ENCODE measurements at regions not wholly inside any gene's neighbourhood (a gene's known extent, or its start where the extent isn't known, plus 50 kb on each side); places are given as distances from the start of the nearest gene placed in this dataset.
"Not testable (repeated sequence)": the region's sequence is repeated elsewhere in the genome, so short reads cannot be mapped to it uniquely, and the experiment has no call there.

DNA sequence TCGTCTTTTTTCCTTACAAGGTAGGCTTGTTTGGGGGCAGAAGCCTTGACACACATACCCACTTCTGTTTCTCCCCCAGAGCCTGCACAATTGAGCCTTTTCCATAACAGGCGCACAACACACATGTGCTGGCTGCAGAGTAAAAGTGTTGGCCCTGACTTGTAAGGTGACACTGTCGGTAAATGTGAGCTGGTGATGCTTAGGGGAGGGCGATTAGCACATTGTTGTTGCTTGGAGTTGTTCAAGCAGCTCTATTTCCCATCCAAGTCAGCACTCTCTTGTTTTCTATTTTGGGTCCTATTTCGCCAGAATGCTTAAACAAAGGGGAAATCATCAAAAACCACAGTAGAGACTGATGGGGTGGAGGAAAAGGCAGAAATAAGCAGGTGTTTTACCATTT is 51.9 kb upstream of the PTPRJ start:
- H3K27me3 Mint-ChIP-seq = peaks cover 4% of the 10 kb centered on the region
- no peaks in the 10 kb centered on the region for H3K36me3 Mint-ChIP-seq
- H3K27ac Mint-ChIP-seq = peak overlapping the region; percentile 3
- H3K9me3 Mint-ChIP-seq = no peaks in the 10 kb centered on the region
- H3K4me1 Mint-ChIP-seq = peaks cover 42% of the 10 kb centered on the region
- CTCF ChIA-PET = interaction anchor here (0.9 to 1.2 kb wide), 2 partner anchors 72 to 179 kb away, joined by 4 read pairs; no protein-coding TSS in a partner anchor
- no peak for DNase-seq
- no peak overlapping the region for H3K4me3 Mint-ChIP-seq

DNA sequence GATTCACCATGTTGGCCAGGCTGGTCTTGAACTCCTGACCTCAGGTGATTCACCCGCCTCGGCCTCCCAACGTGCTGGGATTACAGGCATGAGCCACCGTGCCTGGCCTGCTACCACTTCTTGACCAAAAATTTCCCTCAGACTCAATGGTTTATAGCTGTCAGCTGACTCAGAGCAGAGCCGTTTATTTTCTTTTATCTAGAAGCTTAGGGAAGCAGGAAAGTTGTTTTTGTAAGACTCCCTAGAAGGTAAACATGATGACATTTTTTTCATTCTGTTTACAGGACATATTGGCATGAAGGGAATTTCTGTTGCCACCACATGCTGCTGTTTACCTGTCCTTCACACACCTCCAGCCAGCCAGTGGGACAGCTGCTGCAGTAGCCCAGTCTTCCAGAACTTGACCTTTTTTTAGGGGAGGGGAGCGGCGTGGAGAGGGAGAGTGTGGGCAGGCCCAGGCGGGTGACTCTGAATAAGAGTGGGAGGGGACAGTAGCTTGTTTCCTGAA is 56.1 kb upstream of the PTPRJ start:
- Mint-ChIP-seq H3K4me1 (peaks cover 60% of the 10 kb centered on the region), H3K4me3 (no peak overlapping the region), H3K27me3 (peaks cover 4% of the 10 kb centered on the region), H3K9me3 (no peaks in the 10 kb centered on the region), H3K27ac (no peak overlapping the region), H3K36me3 (peaks cover 4% of the 10 kb centered on the region)
- CTCF ChIA-PET = interaction anchor here (2.2 kb wide), 1 partner anchor 10 kb away, joined by 5 read pairs; no protein-coding TSS in a partner anchor
- DNase-seq = no peak

DNA sequence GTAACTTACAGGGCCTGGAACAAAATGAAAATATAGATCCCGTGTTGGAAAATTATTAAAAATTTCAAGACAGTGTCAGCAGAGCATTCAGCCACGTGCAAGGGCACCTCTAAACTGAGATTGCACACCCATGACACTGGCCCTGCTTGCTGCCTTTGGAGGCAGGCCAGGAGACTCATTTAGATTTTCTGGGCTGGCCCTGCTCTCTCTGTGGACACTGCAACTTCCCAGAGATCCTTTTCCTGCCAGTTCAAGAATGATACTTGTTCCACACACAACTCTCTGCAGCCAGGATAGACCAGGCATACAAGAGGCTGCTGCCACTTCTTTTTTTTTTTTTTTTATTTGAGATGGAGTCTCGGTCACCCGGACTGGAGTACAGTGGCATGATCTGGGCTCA is 56.7 kb upstream of the PTPRJ start:
- Mint-ChIP-seq H3K9me3 (no peaks in the 10 kb centered on the region), H3K27ac (no peak overlapping the region), H3K36me3 (peaks cover 4% of the 10 kb centered on the region), H3K4me1 (peaks cover 60% of the 10 kb centered on the region), H3K27me3 (peaks cover 4% of the 10 kb centered on the region), H3K4me3 (no peak overlapping the region)
- no peak for DNase-seq
- CTCF ChIA-PET = interaction anchor here (1.0 kb wide), 1 partner anchor 11 kb away, joined by 4 read pairs; no protein-coding TSS in a partner anchor

DNA sequence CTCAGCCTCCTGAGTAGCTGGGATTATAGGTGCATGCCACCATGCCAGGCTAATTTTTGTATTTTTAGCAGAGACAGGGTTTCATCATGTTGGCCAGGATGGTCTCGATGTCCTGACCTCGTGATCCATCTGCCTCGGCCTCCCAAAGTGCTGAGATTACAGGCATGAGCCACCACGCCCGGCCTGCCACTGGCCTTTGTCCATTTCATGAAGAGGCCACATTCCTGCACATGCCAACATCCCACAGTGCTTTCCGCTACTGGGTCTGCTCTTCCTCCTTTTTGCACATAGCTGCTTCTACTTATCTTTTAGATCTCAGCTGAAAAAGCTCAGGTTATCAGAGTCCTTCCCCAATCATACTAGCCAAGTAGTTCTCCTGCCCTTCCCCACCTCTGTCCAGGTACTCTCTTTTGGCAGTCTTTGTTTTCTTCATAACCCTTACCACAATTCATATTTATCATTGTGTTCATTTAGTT is 59.2 kb upstream of the PTPRJ start:
- not testable (repeated sequence) for H3K9me3 Mint-ChIP-seq, H3K4me3 Mint-ChIP-seq

DNA sequence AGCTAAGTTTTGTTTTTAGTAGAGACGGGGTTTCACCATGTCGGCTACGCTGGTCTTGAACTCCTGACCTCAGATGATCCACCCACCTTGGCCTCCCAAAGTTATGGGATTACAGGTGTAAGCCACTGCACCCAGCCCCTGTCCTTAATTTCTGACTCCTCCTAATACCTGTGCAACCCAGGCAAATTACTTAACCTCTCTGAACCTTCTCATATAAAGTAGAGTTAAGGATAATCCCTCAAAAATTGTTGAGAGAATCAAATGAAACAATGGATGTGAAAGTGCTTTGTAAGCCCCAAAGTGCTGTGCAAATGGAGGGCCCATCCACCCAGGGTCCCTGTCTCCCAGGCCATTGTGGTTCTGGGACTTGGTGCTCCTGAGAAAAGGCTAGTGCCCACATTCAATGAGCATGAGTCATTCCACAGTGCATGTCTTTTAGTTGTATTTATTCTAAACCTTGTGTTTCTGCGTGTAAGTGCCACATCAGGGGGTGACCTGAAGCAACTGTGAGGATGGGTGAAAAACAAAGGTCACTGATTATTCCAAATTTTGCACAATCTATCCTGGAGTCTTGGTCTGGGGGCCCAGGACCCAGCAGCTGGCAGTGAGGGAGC is 61.4 kb upstream of the PTPRJ start:
- Mint-ChIP-seq H3K27me3 (no peaks in the 10 kb centered on the region), H3K4me3 (no peak overlapping the region), H3K27ac (no peak overlapping the region), H3K36me3 (peaks cover 4% of the 10 kb centered on the region), H3K4me1 (peaks cover 76% of the 10 kb centered on the region), H3K9me3 (no peaks in the 10 kb centered on the region)
- no peak for DNase-seq
- CTCF ChIA-PET = interaction anchor here (0.7 to 2.3 kb wide), 2 partner anchors 12 to 16 kb away, joined by 3 to 14 read pairs; no protein-coding TSS in a partner anchor

More for the DNA sequence above, 59.2 kb upstream of the PTPRJ start:
- H3K36me3 Mint-ChIP-seq, DNase-seq, H3K27me3 Mint-ChIP-seq: not testable (repeated sequence)
- CTCF ChIA-PET = interaction anchor here (0.6 to 2.3 kb wide), 3 partner anchors 12 to 17 kb away, joined by 3 to 14 read pairs (median 4); no protein-coding TSS in a partner anchor
- peak overlapping the region; percentile 15 for H3K27ac Mint-ChIP-seq
- peaks cover 64% of the 10 kb centered on the region for H3K4me1 Mint-ChIP-seq

DNA sequence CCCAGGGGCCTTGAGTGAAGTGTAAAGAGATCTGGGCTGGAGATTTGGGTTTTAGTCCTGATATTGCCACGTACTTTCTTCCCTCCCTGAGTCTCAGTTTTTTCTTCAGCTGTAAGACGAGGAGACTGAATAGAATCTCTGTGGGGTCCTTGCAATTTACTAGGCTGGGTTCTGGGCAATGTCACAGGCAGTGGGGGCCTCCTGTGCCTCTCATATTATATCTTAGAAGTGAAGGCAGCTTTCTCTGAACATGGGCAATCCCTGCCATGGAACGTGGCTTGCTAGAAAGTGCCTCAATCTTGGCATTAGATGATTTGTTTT is 62.0 kb upstream of the PTPRJ start:
- peaks cover 4% of the 10 kb centered on the region for H3K36me3 Mint-ChIP-seq
- CTCF ChIA-PET = no interaction called here
- no peak for DNase-seq
- no peak overlapping the region for H3K4me3 Mint-ChIP-seq
- H3K27ac Mint-ChIP-seq = no peak overlapping the region
- H3K9me3 Mint-ChIP-seq = no peaks in the 10 kb centered on the region
- H3K27me3 Mint-ChIP-seq = no peaks in the 10 kb centered on the region
- peaks cover 75% of the 10 kb centered on the region for H3K4me1 Mint-ChIP-seq

DNA sequence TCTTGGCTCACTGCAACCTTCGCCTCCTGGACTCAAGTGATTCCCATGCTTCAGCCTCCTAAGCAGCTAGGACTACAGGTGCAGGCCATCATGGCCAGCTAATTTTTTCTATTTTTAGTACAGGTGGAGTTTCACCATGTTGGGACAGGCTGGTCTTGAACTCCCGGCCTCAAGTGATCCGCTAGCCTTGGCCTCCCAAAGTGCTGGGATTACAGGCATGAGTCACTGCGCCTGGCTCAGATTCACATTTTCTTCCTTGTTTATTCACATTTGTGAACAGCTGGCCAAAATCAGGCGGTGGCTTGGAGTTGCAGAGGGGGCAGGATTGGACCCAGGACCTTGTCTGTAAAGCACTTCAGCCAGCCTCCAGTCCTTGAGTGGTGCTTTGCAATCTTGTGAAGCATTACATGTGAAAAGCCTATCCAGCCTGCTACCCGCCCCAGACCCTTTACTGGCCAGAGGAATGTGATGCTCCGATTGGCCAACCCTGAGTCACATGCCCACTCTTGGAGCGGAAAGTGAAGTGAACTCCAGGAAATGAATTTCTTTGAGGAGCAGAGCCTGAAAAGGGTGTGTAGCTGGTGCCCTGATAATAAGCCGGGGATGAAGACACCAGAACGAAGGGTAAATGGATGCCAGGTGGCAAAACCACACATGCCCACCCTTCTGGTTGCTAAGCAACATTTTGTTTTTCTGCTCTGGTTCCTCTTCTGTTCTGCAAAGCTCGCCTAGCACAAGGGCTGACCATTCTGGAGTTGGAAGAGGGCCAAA is 62.6 kb upstream of the PTPRJ start:
- H3K4me3 Mint-ChIP-seq = no peak overlapping the region
- no peaks in the 10 kb centered on the region for H3K9me3 Mint-ChIP-seq
- H3K4me1 Mint-ChIP-seq = peaks cover 74% of the 10 kb centered on the region
- CTCF ChIA-PET = no interaction called here
- H3K27ac Mint-ChIP-seq = no peak overlapping the region
- DNase-seq = no peak
- H3K27me3 Mint-ChIP-seq = peaks cover 1% of the 10 kb centered on the region
- peaks cover 3% of the 10 kb centered on the region for H3K36me3 Mint-ChIP-seq

DNA sequence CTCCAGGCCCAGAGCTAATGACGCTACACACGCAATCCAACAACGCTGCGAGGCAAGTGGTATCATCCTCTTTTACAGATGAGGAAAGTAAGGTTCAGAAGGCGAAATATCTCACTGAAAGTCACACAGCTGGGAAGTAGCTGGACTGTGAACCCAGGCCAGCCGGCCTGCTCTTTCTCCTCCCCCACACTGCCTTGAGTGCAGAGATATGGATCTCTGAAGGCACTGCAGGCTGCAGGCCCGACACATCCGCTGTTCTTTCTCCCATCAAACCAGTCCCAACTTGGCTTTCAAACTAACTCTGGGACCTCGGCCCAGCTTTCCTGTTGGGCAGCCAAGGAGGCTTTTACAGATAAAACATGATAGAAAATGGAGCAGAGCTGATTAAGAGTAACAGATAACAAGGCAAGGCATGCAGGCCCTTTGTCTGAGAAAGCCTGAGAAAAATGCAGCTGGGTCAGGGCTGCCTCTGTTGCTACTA is 64.0 kb upstream of the PTPRJ start:
- CTCF ChIA-PET = interaction anchor here (1.7 kb wide), 1 partner anchor 9 kb away, joined by 4 read pairs; no protein-coding TSS in a partner anchor
- Mint-ChIP-seq H3K9me3 (no peaks in the 10 kb centered on the region), H3K36me3 (peaks cover 2% of the 10 kb centered on the region), H3K27me3 (peaks cover 4% of the 10 kb centered on the region), H3K4me3 (no peak overlapping the region), H3K4me1 (peaks cover 73% of the 10 kb centered on the region), H3K27ac (peak overlapping the region; percentile 47)
- DNase-seq = no peak

DNA sequence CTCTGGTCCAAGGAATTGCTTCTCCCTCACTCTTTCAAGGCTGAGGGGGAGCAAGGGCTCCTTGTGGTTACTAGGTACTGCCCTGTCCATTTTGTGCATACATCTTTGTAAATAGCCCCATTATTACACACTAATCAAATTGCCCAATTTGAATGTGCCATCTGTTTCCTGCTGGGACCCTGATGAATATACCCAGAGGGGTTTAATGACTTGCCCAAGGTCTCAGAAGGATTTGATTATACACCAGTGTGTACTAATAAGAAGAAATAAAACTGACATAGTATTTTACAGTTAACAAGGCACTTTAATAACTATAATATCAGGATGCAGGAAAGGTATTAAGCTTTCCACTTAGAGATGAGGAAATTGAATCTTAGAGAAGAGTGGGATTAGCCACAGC is 64.6 kb upstream of the PTPRJ start:
- Mint-ChIP-seq H3K27ac (no peak overlapping the region), H3K27me3 (peaks cover 4% of the 10 kb centered on the region), H3K36me3 (peaks cover 2% of the 10 kb centered on the region), H3K4me3 (no peak overlapping the region), H3K4me1 (peaks cover 67% of the 10 kb centered on the region), H3K9me3 (no peaks in the 10 kb centered on the region)
- no peak for DNase-seq
- CTCF ChIA-PET = interaction anchor here (1.7 kb wide), 1 partner anchor 8 kb away, joined by 4 read pairs; no protein-coding TSS in a partner anchor

DNA sequence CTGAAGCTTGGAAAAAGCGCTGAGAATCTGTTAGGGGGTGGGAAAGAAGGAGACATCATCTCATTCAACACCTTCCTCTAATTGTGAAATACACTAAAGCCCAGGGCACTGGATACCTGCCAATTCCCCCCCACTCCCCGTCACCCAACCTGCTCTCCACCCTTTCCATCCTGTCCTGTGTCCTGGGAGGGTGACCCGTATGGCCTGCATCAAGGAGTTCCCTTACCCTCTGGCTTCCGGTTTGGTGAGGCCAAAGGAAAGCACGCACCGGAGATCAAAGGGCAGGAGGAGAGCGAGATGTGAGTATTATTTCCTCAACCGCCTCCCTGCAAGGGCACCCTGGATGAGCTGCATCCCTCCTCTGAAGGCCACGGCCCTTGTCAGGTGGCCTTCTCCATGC is 65.0 kb upstream of the PTPRJ start:
- peaks cover 2% of the 10 kb centered on the region for H3K36me3 Mint-ChIP-seq
- H3K27me3 Mint-ChIP-seq = peaks cover 4% of the 10 kb centered on the region
- CTCF ChIA-PET = interaction anchor here (1.7 kb wide), 1 partner anchor 8 kb away, joined by 4 read pairs; no protein-coding TSS in a partner anchor
- H3K9me3 Mint-ChIP-seq = no peaks in the 10 kb centered on the region
- DNase-seq = peak; percentile 48
- H3K4me1 Mint-ChIP-seq = peaks cover 62% of the 10 kb centered on the region
- no peak overlapping the region for H3K4me3 Mint-ChIP-seq
- no peak overlapping the region for H3K27ac Mint-ChIP-seq

DNA sequence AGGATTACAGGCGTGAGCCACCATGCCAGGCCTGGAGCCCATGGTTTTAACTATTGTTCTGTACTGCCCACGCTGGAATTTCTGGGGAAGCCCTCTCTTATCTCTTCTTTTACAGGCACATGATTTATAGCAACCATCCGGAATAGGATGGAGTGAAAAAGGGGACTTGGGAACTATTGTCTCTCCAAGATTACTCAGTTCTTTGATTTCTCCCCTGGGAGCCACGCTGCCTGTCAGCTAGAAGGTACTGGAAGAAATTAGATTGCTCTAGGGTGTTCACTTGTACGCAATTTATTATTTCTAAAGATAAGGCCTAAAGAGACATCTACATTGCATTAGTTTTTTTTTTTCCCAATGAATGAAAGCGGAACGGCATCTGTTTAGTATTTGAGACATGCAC is 65.6 kb upstream of the PTPRJ start:
- DNase-seq = no peak
- H3K36me3 Mint-ChIP-seq = no peaks in the 10 kb centered on the region
- CTCF ChIA-PET = no interaction called here
- no peak overlapping the region for H3K27ac Mint-ChIP-seq
- H3K4me1 Mint-ChIP-seq = peaks cover 56% of the 10 kb centered on the region
- H3K27me3 Mint-ChIP-seq = peaks cover 4% of the 10 kb centered on the region
- no peak overlapping the region for H3K4me3 Mint-ChIP-seq
- no peaks in the 10 kb centered on the region for H3K9me3 Mint-ChIP-seq

DNA sequence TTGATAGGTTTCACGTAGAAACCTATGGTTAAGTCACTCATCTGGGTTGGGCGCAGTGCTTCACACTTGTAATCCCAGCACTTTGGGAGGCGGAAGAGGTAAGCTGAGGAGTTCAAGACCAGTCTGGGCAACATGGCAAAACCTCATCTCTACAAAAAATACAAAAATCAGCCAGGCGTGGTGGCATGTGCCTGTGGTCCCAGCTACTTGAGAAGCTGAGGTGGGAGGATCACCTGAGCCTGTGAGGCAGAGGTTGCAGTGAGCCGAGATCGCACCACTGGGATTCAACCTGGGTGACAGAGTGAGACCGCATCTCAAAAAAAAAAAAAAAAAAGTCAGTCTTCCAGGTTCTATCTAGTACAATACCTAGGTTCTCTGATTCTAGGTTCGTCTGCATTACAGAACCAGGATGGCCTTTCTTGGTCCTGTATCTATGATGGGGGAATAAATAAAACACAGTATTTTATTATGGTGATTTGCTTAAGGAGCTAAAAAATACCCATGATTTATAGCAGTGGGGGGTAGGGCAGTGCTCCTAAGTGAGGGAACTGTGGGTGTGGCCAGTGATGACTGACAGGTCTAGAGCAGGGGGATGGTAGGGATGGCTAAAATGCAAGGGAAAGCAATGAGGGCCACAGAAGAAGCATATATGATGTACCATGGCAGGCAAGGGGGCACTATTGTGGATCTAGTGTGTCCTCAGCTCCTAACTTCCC is 65.5 kb upstream of the NUP160 start:
- H3K27me3 Mint-ChIP-seq = peaks cover 4% of the 10 kb centered on the region
- H3K36me3 Mint-ChIP-seq = no peaks in the 10 kb centered on the region
- CTCF ChIA-PET = no interaction called here
- H3K4me3 Mint-ChIP-seq = no peak overlapping the region
- H3K27ac Mint-ChIP-seq = no peak overlapping the region
- peaks cover 46% of the 10 kb centered on the region for H3K4me1 Mint-ChIP-seq
- no peaks in the 10 kb centered on the region for H3K9me3 Mint-ChIP-seq
- DNase-seq = no peak

DNA sequence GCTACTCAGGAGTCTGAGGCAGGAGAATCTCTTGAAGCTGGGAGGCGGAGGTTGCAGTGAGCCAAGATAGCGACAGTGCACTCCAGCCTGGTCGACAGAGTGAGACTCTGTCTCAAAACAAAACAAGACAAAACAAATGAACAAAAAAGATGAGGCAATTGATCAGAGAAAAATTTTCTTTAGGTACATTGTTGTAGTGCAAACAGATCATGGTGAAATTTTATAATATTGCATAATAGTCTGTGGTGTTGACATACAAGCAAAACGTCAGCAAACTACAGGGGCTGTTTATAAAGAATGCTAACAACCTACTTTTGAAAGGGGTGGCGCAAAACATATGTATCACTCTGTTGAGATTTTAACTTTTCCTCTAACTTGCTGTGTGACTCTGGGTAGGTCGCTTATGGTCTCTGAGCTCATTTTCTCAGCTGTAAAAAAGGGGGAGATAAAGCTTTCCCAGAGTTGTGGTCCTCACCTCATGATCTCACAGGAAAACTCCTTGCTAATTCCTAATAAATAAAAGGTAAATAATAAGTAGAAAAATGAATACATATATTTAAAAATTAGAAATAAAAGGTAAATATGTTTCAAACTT is 64.8 kb upstream of the NUP160 start:
- H3K27ac Mint-ChIP-seq = no peak overlapping the region

DNA sequence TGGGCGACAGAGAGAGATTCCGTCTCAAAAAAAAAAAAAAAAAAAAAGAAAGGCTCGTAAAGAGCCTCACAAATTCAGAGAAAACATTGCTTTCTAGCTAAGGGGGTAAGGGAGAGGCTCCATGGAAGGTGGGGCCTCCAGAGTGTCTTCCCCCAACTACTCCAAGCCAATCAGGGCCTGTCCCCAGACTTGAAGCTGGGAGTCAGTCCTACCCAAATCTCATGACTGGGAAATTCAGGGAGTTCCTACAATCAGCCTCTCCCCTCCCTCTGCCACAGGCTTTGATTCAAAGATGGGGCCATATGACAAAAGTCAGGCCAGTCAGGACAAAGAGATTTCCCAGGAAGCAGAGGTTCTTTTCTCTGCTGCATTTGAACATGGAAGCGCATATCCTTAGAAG is 63.0 kb upstream of the NUP160 start:
- Mint-ChIP-seq H3K27ac (no peak overlapping the region), H3K4me1 (peaks cover 31% of the 10 kb centered on the region), H3K4me3 (no peak overlapping the region), H3K9me3 (no peaks in the 10 kb centered on the region), H3K27me3 (peaks cover 4% of the 10 kb centered on the region), H3K36me3 (no peaks in the 10 kb centered on the region)
- CTCF ChIA-PET = no interaction called here
- no peak for DNase-seq

More for the DNA sequence above, 64.8 kb upstream of the NUP160 start:
- Mint-ChIP-seq H3K36me3 (no peaks in the 10 kb centered on the region), H3K4me3 (no peak overlapping the region), H3K4me1 (peaks cover 44% of the 10 kb centered on the region), H3K27me3 (peaks cover 4% of the 10 kb centered on the region), H3K9me3 (no peaks in the 10 kb centered on the region)
- no peak for DNase-seq
- CTCF ChIA-PET = no interaction called here
